ENCODE measurements at regions not wholly inside any gene's neighbourhood (a gene's known extent, or its start where the extent isn't known, plus 50 kb on each side); places are given as distances from the start of the nearest gene placed in this dataset.

- 79% methylated on average over 1 of the region's 1 CpG for WGBS
- H3K4me3 ChIP-seq (ENCODE audit: low read depth in 1 of 3, low read length in 3 of 3): no peak overlapping the region
- no peak for DNase-seq (ENCODE audit: low spot score)
- H3K9ac ChIP-seq (ENCODE audit: low read depth in 1 of 2, low read length in 2 of 2): no peak overlapping the region
- H3K9me3 ChIP-seq (ENCODE audit: control insufficient read depth in 4 of 4, low read length in 3 of 4): no peaks in the 10 kb centered on the region
- no peak overlapping the region for H3K27ac ChIP-seq (ENCODE audit: low read depth in 1 of 2, low read length in 2 of 2)
- H3K36me3 ChIP-seq (ENCODE audit: control insufficient read depth in 4 of 4, insufficient read depth in 3 of 4, low read depth in 1 of 4, low read length in 3 of 4): no peaks in the 10 kb centered on the region
- H3K27me3 ChIP-seq (ENCODE audit: control insufficient read depth in 4 of 4, insufficient read depth in 4 of 4, low read length in 3 of 4): peaks cover 0 to 4% (median 0%) of the 10 kb centered on the region in 4 donors
- no peak for TF ChIP-seq REST (IDR thresholded peaks at IDR 0.05)
- no peak for TF ChIP-seq FOXA1 (IDR thresholded peaks at IDR 0.05)
- no peak for TF ChIP-seq YY1 (IDR thresholded peaks at IDR 0.05)
- TF ChIP-seq NR2F2 (IDR thresholded peaks at IDR 0.05): no peak
- TF ChIP-seq RAD21 (IDR thresholded peaks at IDR 0.05): no peak
- TF ChIP-seq JUND (IDR thresholded peaks at IDR 0.05): no peak
- no peak for TF ChIP-seq HNF4A (conservative IDR thresholded peaks at IDR 0.05)
- no peak for TF ChIP-seq MAX (IDR thresholded peaks at IDR 0.05)
- no peak for TF ChIP-seq ZBTB33 (IDR thresholded peaks at IDR 0.05)
- no peak for TF ChIP-seq HNF4G (IDR thresholded peaks at IDR 0.05)
- no peak for TF ChIP-seq SP1 (IDR thresholded peaks at IDR 0.05)
- TF ChIP-seq GABPA (IDR thresholded peaks at IDR 0.05 in 1 of 2, conservative IDR thresholded peaks at IDR 0.05 in 1 of 2): no peak
- TF ChIP-seq ATF3 (IDR thresholded peaks at IDR 0.05): no peak
- no peak for TF ChIP-seq CTCF (IDR thresholded peaks at IDR 0.05; ENCODE audit: low read depth, low read length, missing input control)
- TF ChIP-seq FOXA2 (IDR thresholded peaks at IDR 0.05): no peak
- TF ChIP-seq EGR1 (IDR thresholded peaks at IDR 0.05; ENCODE audit: low read depth in 2 of 2): no peak
- no peaks in the 10 kb centered on the region for H3K4me1 ChIP-seq (ENCODE audit: control insufficient read depth in 4 of 4, insufficient read depth in 4 of 4, low read length in 3 of 4)
Observed at GRCh38 chrX:42846741-42847140, 68.8 kb upstream of the PPP1R2C start.

- DNase-seq (ENCODE audit: low spot score): no peak
- no peak overlapping the region for H3K9ac ChIP-seq (ENCODE audit: low read depth in 1 of 2, low read length in 2 of 2)
- no peak overlapping the region for H3K27ac ChIP-seq (ENCODE audit: low read depth in 1 of 2, low read length in 2 of 2)
- H3K4me3 ChIP-seq (ENCODE audit: low read depth in 1 of 3, low read length in 3 of 3): no peak overlapping the region
- no peaks in the 10 kb centered on the region for H3K27me3 ChIP-seq (ENCODE audit: control insufficient read depth in 4 of 4, insufficient read depth in 4 of 4, low read length in 3 of 4)
- H3K4me1 ChIP-seq (ENCODE audit: control insufficient read depth in 4 of 4, insufficient read depth in 4 of 4, low read length in 3 of 4): no peaks in the 10 kb centered on the region
- 74% methylated on average over 2 of the region's 2 CpGs for WGBS
- TF ChIP-seq HNF4G (IDR thresholded peaks at IDR 0.05) (no peak), NR2F2 (IDR thresholded peaks at IDR 0.05) (no peak), RAD21 (IDR thresholded peaks at IDR 0.05) (no peak), CTCF (IDR thresholded peaks at IDR 0.05; ENCODE audit: low read depth, low read length, missing input control) (no peak), YY1 (IDR thresholded peaks at IDR 0.05) (no peak), TAF1 (conservative IDR thresholded peaks at IDR 0.05) (no peak), FOXA1 (IDR thresholded peaks at IDR 0.05) (no peak), MAX (IDR thresholded peaks at IDR 0.05) (no peak), GABPA (IDR thresholded peaks at IDR 0.05 in 1 of 2, conservative IDR thresholded peaks at IDR 0.05 in 1 of 2) (no peak), ATF3 (IDR thresholded peaks at IDR 0.05) (no peak), FOXA2 (IDR thresholded peaks at IDR 0.05) (no peak), RXRA (IDR thresholded peaks at IDR 0.05) (no peak), HNF4A (conservative IDR thresholded peaks at IDR 0.05) (no peak)
- no peaks in the 10 kb centered on the region for H3K9me3 ChIP-seq (ENCODE audit: control insufficient read depth in 4 of 4, low read length in 3 of 4)
- no peaks in the 10 kb centered on the region for H3K36me3 ChIP-seq (ENCODE audit: control insufficient read depth in 4 of 4, insufficient read depth in 3 of 4, low read depth in 1 of 4, low read length in 3 of 4)
Observed at GRCh38 chrX:42855259-42855658, 77.3 kb upstream of the PPP1R2C start.

Data from liver (tissue), 8 donors.